ENCODE measurements at regions not wholly inside any gene's neighbourhood (a gene's known extent, or its start where the extent isn't known, plus 50 kb on each side); places are given as distances from the start of the nearest gene placed in this dataset.

- TF ChIP-seq CTCF (conservative IDR thresholded peaks at IDR 0.05; ENCODE audit: low read length) (peak; percentile 30), EZH2phosphoT487 (IDR thresholded peaks at IDR 0.05; ENCODE audit: borderline replicate concordance) (no peak)
Observed at GRCh38 chr16:80012586-80012985, 412.0 kb upstream of the MAF start.
